ENCODE measurements at regions not wholly inside any gene's neighbourhood (a gene's known extent, or its start where the extent isn't known, plus 50 kb on each side); places are given as distances from the start of the nearest gene placed in this dataset.

- H3K4me3 ChIP-seq (ENCODE audit: control insufficient read depth, low read depth, low read length) = no peak overlapping the region
- no peak for DNase-seq (ENCODE audit: low read depth)
- TF ChIP-seq, protein P1, sequence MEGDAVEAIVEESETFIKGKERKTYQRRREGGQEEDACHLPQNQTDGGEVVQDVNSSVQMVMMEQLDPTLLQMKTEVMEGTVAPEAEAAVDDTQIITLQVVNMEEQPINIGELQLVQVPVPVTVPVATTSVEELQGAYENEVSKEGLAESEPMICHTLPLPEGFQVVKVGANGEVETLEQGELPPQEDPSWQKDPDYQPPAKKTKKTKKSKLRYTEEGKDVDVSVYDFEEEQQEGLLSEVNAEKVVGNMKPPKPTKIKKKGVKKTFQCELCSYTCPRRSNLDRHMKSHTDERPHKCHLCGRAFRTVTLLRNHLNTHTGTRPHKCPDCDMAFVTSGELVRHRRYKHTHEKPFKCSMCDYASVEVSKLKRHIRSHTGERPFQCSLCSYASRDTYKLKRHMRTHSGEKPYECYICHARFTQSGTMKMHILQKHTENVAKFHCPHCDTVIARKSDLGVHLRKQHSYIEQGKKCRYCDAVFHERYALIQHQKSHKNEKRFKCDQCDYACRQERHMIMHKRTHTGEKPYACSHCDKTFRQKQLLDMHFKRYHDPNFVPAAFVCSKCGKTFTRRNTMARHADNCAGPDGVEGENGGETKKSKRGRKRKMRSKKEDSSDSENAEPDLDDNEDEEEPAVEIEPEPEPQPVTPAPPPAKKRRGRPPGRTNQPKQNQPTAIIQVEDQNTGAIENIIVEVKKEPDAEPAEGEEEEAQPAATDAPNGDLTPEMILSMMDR (IDR thresholded peaks at IDR 0.05; ENCODE audit: control insufficient read depth, insufficient read depth, low read depth, low read length, missing control alignments) = no peak
Measured at GRCh38 chr6:26163427-26164119, 76.3 kb downstream of the HFE start.

DNA sequence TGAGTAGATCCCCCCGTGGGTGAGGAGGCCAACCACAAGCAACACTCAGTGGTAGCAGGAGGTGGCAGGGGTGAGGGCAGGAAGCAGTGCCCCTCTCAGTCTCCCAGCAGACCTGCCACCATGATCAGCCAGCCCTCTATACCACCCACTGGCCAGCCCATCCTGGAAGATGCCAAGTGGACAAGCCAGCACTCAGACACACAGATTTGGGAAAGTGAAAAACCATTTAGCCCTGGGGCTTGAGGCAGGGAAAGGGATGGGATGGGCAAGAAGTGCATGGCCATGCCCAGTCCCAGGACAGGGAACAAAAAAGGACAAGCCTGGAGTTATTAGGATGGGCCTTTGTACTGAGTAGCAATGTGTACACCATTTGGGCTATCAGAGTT is 76.9 kb downstream of the HFE start:
- no peak for DNase-seq (ENCODE audit: low read depth)
- no peak overlapping the region for H3K4me3 ChIP-seq (ENCODE audit: control insufficient read depth, low read depth, low read length)
- TF ChIP-seq, protein P1 (IDR thresholded peaks at IDR 0.05; ENCODE audit: control insufficient read depth, insufficient read depth, low read depth, low read length, missing control alignments) = no peak

- DNase-seq (ENCODE audit: low read depth) = no peak
- H3K4me3 ChIP-seq (ENCODE audit: control insufficient read depth, low read depth, low read length) = no peak overlapping the region
- TF ChIP-seq, protein P1 (IDR thresholded peaks at IDR 0.05; ENCODE audit: control insufficient read depth, insufficient read depth, low read depth, low read length, missing control alignments) = no peak
Measured at GRCh38 chr6:26165261-26165790, 78.1 kb downstream of the HFE start.

- DNase-seq (ENCODE audit: low read depth) = no peak
- TF ChIP-seq, protein P1 (IDR thresholded peaks at IDR 0.05; ENCODE audit: control insufficient read depth, insufficient read depth, low read depth, low read length, missing control alignments) = no peak
- no peak overlapping the region for H3K4me3 ChIP-seq (ENCODE audit: control insufficient read depth, low read depth, low read length)
Measured at GRCh38 chr6:26170181-26170580, 83.0 kb downstream of the HFE start.

DNA sequence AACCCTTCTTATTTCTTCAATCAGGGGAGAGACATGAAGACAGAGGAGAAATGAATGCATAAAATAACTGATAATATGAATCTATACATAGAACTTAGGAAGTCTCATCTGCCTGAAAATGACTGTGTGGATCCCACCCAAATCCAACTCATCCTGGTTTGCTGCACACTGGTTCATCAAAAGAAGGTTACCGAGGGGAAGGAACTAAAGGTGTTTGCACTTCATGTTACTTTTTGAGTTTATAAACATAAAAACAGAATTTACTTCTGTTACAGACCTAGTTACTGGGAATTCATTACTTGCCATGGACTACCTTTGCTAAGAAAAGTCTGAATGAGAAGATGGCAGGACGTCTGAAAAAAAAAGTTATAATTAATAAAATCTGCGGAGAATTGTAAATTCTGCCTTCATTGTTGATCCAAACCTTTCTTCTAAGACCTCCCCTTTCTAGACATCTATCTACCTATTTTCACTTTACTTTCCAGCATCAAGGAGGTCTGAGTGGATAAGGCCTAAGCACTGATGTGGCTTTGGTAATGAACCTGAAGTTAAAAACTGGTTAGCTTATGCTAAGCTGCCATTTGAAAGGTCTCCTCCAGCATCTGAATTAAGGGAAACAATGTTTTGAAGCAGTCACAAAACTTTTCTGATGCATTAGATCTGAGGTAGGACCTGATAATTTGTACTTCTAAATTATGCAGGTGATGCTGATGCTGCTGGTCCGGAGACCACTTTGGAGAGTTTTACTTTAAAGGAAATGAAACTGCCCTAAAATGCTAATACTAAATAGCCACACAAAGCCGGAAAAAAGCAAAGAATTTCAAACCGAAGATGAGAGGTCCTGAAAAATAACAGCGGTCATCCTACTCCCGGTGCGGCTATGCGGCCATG is 84.0 kb downstream of the HFE start:
- TF ChIP-seq, protein P1 (IDR thresholded peaks at IDR 0.05; ENCODE audit: control insufficient read depth, insufficient read depth, low read depth, low read length, missing control alignments) = no peak
- peak overlapping the region; percentile 54 for H3K4me3 ChIP-seq (ENCODE audit: control insufficient read depth, low read depth, low read length)
- DNase-seq (ENCODE audit: low read depth) = no peak

- no peak for DNase-seq (ENCODE audit: low read depth)
- TF ChIP-seq, protein P1 (IDR thresholded peaks at IDR 0.05; ENCODE audit: control insufficient read depth, insufficient read depth, low read depth, low read length, missing control alignments) = no peak
- H3K4me3 ChIP-seq (ENCODE audit: control insufficient read depth, low read depth, low read length) = peak overlapping the region; percentile 54
Measured at GRCh38 chr6:26172608-26172968, 85.4 kb downstream of the HFE start.
